ENCODE measurements at regions not wholly inside any gene's neighbourhood (a gene's known extent, or its start where the extent isn't known, plus 50 kb on each side); places are given as distances from the start of the nearest gene placed in this dataset.
"Not testable (repeated sequence)": the region's sequence is repeated elsewhere in the genome, so short reads cannot be mapped to it uniquely, and the experiment has no call there.

DNA sequence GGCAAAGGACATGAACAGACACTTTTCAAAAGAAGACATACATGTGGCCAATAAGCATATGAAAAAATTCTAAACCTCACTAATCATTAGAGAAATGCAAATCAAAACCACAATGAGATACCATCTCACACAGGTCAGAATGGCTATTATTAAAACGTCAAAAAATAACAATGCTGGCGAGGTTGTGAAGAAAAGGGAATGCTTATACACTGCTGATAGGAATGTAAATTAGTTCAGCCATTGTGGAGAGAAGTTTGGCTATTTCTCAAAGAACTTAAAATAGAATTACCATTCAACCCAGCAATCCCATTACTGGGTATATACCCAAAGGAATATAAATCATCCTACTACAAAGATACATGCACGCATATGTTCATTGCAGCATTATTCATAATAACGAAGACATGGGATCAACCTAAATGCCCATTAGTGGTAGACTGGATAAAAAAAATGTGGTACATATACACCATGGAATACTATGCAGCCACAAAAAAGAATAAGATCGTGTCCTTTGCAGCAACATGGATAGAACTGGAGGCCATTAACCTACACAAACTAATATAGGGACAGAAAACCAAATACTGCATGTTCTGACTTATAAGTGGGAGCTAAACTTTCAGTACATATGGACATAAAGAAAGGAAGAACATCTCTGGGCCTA lies 101.7 kb downstream of the KLF5 start:
- H3K27me3 Mint-ChIP-seq, CTCF ChIA-PET: not testable (repeated sequence)

DNA sequence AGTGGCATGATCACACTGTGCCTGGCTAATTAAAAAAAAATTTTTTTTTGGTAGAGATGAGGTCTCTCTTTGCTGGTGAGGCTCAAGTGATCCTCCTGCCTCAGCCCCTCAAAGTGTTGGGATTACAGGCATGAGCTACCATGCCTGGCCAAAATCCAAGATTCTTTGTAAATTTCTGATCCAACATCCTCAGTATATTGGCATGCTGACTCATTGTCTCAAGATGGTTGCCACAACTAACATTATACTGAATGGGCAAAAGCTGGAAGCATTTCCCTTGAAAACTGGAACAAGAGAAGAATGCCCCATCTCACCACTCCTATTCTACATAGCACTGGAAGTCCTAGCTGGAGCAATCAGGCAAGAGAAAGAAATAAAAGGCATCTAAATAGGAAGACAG lies 100.0 kb downstream of the KLF5 start:
- Mint-ChIP-seq H3K4me1 (peaks cover 3% of the 10 kb centered on the region), H3K27me3 (no peaks in the 10 kb centered on the region), H3K4me3 (no peak overlapping the region), H3K27ac (no peak overlapping the region), H3K9me3 (peaks cover 10% of the 10 kb centered on the region), H3K36me3 (ENCODE audit: low read depth) (no peaks in the 10 kb centered on the region)
- CTCF ChIA-PET: no interaction called here
- POLR2A ChIA-PET: no interaction called here
- no peak for DNase-seq

More for the DNA sequence above, 101.7 kb downstream of the KLF5 start:
- POLR2A ChIA-PET; DNase-seq; H3K4me3 Mint-ChIP-seq; H3K4me1 Mint-ChIP-seq; H3K36me3 Mint-ChIP-seq (ENCODE audit: low read depth); H3K27ac Mint-ChIP-seq: not testable (repeated sequence)
- peaks cover 10% of the 10 kb centered on the region for H3K9me3 Mint-ChIP-seq

DNA sequence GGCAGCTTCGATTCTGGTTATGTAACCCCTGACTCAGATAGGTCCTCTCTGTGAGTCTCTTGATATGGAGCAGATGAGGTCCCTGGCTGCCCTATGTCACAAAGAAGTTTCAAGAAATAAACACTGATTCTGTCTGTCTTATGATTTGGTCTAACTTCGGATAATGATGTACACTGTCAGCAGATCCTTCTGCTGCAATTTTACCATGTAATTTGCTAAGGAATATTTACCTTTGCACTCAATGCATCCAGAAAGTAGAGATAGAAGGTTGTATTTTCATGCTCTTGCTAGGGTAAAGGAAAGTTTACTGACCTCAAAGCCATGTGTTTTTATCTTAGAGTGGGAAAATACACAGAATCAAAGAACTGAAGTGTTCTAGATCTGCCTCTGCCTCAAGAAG lies 98.2 kb downstream of the KLF5 start:
- H3K9me3 Mint-ChIP-seq: peaks cover 10% of the 10 kb centered on the region
- peaks cover 3% of the 10 kb centered on the region for H3K4me1 Mint-ChIP-seq
- no peak overlapping the region for H3K27ac Mint-ChIP-seq
- H3K36me3 Mint-ChIP-seq (ENCODE audit: low read depth): no peaks in the 10 kb centered on the region
- ChIA-PET POLR2A (no interaction called here), CTCF (no interaction called here)
- H3K27me3 Mint-ChIP-seq: no peaks in the 10 kb centered on the region
- no peak for DNase-seq
- H3K4me3 Mint-ChIP-seq: no peak overlapping the region

GRCh38 chr13:73146707-73147106 lies 87.9 kb downstream of the KLF5 start:
- CTCF ChIA-PET: no interaction called here

DNA sequence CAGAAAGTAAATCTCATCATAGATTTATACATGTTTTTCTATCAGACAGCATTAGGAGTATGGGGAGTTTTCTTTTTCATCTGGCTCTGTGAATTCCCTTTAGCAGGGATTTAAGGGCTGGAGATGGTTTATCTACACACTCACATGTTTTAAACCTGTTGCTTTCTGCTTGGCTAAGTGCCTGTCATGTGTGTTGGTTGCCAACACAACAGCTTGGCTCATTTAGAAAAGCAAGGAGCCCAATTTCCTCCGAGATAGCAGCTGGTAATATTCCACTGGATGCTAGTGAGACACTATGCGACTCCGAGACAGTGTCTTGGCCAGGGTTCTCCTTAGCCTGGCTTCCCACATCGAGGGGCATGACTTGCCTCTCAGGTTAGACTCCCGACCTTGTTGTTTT lies 83.3 kb downstream of the KLF5 start:
- DNase-seq: no peak
- Mint-ChIP-seq H3K9me3 (no peaks in the 10 kb centered on the region), H3K27me3 (no peaks in the 10 kb centered on the region), H3K4me1 (peaks cover 2% of the 10 kb centered on the region), H3K27ac (no peak overlapping the region), H3K4me3 (no peak overlapping the region), H3K36me3 (ENCODE audit: low read depth) (no peaks in the 10 kb centered on the region)
- POLR2A ChIA-PET: no interaction called here
- CTCF ChIA-PET: interaction anchor here (0.6 kb wide), 1 partner anchor 76 kb away, joined by 4 read pairs; no protein-coding TSS in a partner anchor

More at GRCh38 chr13:73146707-73147106, 87.9 kb downstream of the KLF5 start:
- no peak overlapping the region for H3K27ac Mint-ChIP-seq
- H3K27me3 Mint-ChIP-seq: no peaks in the 10 kb centered on the region
- no peaks in the 10 kb centered on the region for H3K9me3 Mint-ChIP-seq
- H3K36me3 Mint-ChIP-seq (ENCODE audit: low read depth): no peaks in the 10 kb centered on the region
- H3K4me1 Mint-ChIP-seq: peaks cover 2% of the 10 kb centered on the region
- POLR2A ChIA-PET: no interaction called here
- H3K4me3 Mint-ChIP-seq: no peak overlapping the region
- DNase-seq: no peak

DNA sequence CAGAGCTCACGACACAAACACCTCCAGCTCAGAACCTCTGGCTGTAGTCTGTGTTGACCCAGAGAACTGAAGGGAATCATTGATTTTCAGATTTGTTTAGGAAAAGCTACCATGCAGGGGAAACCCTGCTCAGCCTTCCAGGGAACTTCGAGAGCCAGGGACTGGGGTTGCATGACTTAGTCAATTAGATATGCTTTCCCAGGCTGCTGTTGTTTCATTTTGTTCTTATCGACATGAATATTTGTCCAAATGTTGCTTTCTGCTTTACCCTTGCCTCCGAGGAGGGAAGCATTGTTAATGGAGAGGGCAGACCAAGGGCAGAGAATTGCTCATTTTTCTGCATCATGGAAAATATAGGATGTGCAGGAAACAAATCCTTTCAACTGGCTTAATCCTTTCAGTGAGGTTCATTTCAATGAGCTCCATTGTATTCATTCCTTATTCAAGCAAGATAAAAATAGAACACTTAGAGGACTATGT lies 82.5 kb downstream of the KLF5 start:
- no peak for DNase-seq
- ChIA-PET POLR2A (no interaction called here), CTCF (interaction anchor here (0.5 to 1.0 kb wide), 2 partner anchors 14 to 302 kb away, joined by 4 read pairs; no protein-coding TSS in a partner anchor)
- Mint-ChIP-seq H3K27ac (no peak overlapping the region), H3K4me1 (peaks cover 2% of the 10 kb centered on the region), H3K4me3 (no peak overlapping the region), H3K9me3 (no peaks in the 10 kb centered on the region), H3K27me3 (no peaks in the 10 kb centered on the region), H3K36me3 (ENCODE audit: low read depth) (no peaks in the 10 kb centered on the region)

DNA sequence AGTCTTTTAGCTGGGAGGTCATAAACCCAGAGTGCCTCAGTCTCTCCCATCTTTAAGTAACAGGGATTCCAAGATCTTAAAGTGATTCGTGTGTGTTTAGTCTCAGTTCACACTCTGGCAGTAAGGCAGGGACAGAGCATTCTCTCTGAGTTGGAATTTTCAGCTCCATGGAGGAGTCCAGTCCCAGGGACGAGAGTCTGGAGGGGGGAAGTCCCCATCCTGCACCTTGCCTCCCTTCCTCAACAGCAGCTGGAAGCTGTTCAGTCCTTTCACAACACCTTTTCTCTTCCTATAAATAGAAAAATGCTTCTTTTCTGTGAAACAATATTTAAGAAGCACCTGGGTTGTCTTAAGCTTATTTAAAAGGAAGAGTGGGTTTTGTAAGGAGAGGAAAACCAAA lies 82.0 kb downstream of the KLF5 start:
- Mint-ChIP-seq H3K27ac (no peak overlapping the region), H3K4me1 (peaks cover 2% of the 10 kb centered on the region), H3K27me3 (no peaks in the 10 kb centered on the region), H3K4me3 (no peak overlapping the region), H3K36me3 (ENCODE audit: low read depth) (no peaks in the 10 kb centered on the region), H3K9me3 (no peaks in the 10 kb centered on the region)
- ChIA-PET POLR2A (no interaction called here), CTCF (interaction anchor here (1.0 kb wide), 1 partner anchor 15 kb away, joined by 4 read pairs; no protein-coding TSS in a partner anchor)
- no peak for DNase-seq

GRCh38 chr13:73138638-73139491 lies 80.1 kb downstream of the KLF5 start:
- no peaks in the 10 kb centered on the region for H3K36me3 Mint-ChIP-seq (ENCODE audit: low read depth)
- POLR2A ChIA-PET: no interaction called here
- CTCF ChIA-PET: no interaction called here
- H3K27me3 Mint-ChIP-seq: no peaks in the 10 kb centered on the region
- no peak overlapping the region for H3K4me3 Mint-ChIP-seq
- DNase-seq: no peak
- no peaks in the 10 kb centered on the region for H3K4me1 Mint-ChIP-seq
- H3K9me3 Mint-ChIP-seq: no peaks in the 10 kb centered on the region
- no peak overlapping the region for H3K27ac Mint-ChIP-seq

- ChIA-PET CTCF (no interaction called here), POLR2A (no interaction called here)
- Mint-ChIP-seq H3K4me3 (no peak overlapping the region), H3K9me3 (no peaks in the 10 kb centered on the region), H3K27ac (no peak overlapping the region), H3K36me3 (ENCODE audit: low read depth) (no peaks in the 10 kb centered on the region), H3K27me3 (no peaks in the 10 kb centered on the region), H3K4me1 (no peaks in the 10 kb centered on the region)
- no peak for DNase-seq
Observed at GRCh38 chr13:73138276-73138637, 79.5 kb downstream of the KLF5 start.

- no peaks in the 10 kb centered on the region for H3K27me3 Mint-ChIP-seq
- CTCF ChIA-PET: no interaction called here
- H3K36me3 Mint-ChIP-seq (ENCODE audit: low read depth): no peaks in the 10 kb centered on the region
Observed at GRCh38 chr13:73136776-73137175, 78.0 kb downstream of the KLF5 start.

DNA sequence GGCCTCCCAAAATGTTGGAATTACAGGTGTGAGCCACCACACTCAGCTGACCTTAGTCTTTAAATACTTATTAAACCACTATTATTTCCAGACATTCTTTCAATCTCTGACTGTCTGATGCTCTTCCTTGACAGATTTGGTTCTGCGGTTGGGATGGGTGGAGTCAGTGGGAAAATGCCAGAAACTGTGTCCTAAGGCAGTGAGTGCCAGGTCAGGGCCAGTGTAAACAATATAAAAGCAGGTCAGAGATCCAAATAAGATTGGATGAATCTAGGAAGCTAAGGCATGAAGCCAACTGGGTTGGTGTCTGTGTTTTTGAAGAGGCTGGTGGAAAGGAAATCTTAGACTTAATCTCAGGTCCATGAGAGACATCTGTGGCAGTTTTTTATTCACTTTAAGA lies 74.7 kb downstream of the KLF5 start:
- CTCF ChIA-PET: interaction anchor here (0.6 to 0.7 kb wide), 2 partner anchors 10 to 453 kb away, joined by 3 read pairs; no protein-coding TSS in a partner anchor
- H3K27ac Mint-ChIP-seq: no peak overlapping the region
- H3K9me3 Mint-ChIP-seq: no peaks in the 10 kb centered on the region
- no peaks in the 10 kb centered on the region for H3K27me3 Mint-ChIP-seq
- H3K4me1 Mint-ChIP-seq: no peaks in the 10 kb centered on the region
- no peaks in the 10 kb centered on the region for H3K36me3 Mint-ChIP-seq (ENCODE audit: low read depth)
- POLR2A ChIA-PET: no interaction called here
- H3K4me3 Mint-ChIP-seq: no peak overlapping the region
- DNase-seq: no peak

More at GRCh38 chr13:73136776-73137175, 78.0 kb downstream of the KLF5 start:
- no peak overlapping the region for H3K27ac Mint-ChIP-seq
- no peak for DNase-seq
- no peaks in the 10 kb centered on the region for H3K4me1 Mint-ChIP-seq
- POLR2A ChIA-PET: no interaction called here
- no peaks in the 10 kb centered on the region for H3K9me3 Mint-ChIP-seq
- no peak overlapping the region for H3K4me3 Mint-ChIP-seq

DNA sequence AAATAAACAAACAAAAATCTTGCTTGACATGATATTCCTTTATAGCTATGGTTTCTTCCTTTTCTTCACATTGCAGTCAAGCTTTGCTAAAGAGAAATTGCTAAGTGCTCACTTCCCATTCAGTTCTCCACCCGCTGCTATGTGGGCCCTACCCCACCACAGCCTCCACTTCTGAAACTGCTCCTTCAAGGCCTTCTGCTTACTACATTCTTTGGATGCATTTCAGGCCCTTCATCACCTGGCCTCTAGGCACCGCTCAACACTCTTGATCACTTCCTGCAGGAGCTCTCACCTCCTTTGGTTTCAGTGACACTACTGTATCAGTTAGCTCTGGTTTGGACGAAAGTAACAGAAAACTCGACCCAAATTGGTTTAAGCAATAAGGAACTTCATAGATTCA lies 72.4 kb downstream of the KLF5 start:
- CTCF ChIA-PET: no interaction called here
- POLR2A ChIA-PET: no interaction called here
- no peaks in the 10 kb centered on the region for H3K36me3 Mint-ChIP-seq (ENCODE audit: low read depth)
- H3K4me1 Mint-ChIP-seq: no peaks in the 10 kb centered on the region
- no peak overlapping the region for H3K27ac Mint-ChIP-seq
- no peak overlapping the region for H3K4me3 Mint-ChIP-seq
- DNase-seq: no peak
- H3K27me3 Mint-ChIP-seq: no peaks in the 10 kb centered on the region
- no peaks in the 10 kb centered on the region for H3K9me3 Mint-ChIP-seq

DNA sequence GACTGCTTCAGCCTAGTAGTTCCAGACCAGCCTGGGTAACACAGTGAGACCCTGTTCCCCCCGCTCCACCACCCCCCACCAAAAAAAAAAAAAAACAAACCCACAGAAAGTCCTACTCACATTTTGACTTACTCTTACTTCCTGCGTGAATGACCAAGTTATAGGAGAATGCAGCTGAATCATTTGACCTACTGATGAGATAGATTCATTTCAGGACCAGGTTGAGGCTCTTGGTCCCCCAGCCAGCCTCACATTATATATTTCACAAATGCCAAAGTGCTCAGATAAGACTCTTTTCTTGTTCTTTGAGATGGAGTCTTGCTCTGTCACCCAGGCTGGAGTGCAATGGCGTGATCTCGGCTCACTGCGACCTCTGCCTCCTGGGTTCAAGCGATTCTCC lies 70.2 kb downstream of the KLF5 start:
- Mint-ChIP-seq H3K27me3 (no peaks in the 10 kb centered on the region), H3K27ac (no peak overlapping the region)

More for the DNA sequence above, 70.2 kb downstream of the KLF5 start:
- ChIA-PET POLR2A (no interaction called here), CTCF (no interaction called here)
- no peaks in the 10 kb centered on the region for H3K9me3 Mint-ChIP-seq
- no peak for DNase-seq
- H3K4me3 Mint-ChIP-seq: no peak overlapping the region
- no peaks in the 10 kb centered on the region for H3K4me1 Mint-ChIP-seq
- no peaks in the 10 kb centered on the region for H3K36me3 Mint-ChIP-seq (ENCODE audit: low read depth)

Data from activated CD4-positive, alpha-beta T cell treated with anti-CD3 and anti-CD28 coated beads, Interleukin-2, amount 10 ng/mL, durations not matched to agents 7 days and 5 days (primary cell).